ENCODE measurements at regions not wholly inside any gene's neighbourhood (a gene's known extent, or its start where the extent isn't known, plus 50 kb on each side); places are given as distances from the start of the nearest gene placed in this dataset.
A peak's percentile ranks its signal among the peaks of the same experiment; 100 is the strongest.

- TF ChIP-seq ZFX (IDR thresholded peaks at IDR 0.05) (no peak), CTCF (conservative IDR thresholded peaks at IDR 0.05) (peak; percentile 95)
- H3K27ac ChIP-seq, result peak overlapping the region; percentile 78
These were observed 324.2 kb downstream of the HLX start for GRCh38 chr1:221203224-221204054.

- H3K27ac ChIP-seq, result peak overlapping the region; percentile 89
- TF ChIP-seq CTCF (conservative IDR thresholded peaks at IDR 0.05) (no peak), ZFX (IDR thresholded peaks at IDR 0.05) (no peak)
These were observed 325.0 kb downstream of the HLX start for GRCh38 chr1:221204055-221204833.

- H3K27ac ChIP-seq, result peak overlapping the region; percentile 40
- TF ChIP-seq CTCF (conservative IDR thresholded peaks at IDR 0.05) (no peak), ZFX (IDR thresholded peaks at IDR 0.05) (no peak)
These were observed 326.8 kb downstream of the HLX start for GRCh38 chr1:221206076-221206475.

DNA sequence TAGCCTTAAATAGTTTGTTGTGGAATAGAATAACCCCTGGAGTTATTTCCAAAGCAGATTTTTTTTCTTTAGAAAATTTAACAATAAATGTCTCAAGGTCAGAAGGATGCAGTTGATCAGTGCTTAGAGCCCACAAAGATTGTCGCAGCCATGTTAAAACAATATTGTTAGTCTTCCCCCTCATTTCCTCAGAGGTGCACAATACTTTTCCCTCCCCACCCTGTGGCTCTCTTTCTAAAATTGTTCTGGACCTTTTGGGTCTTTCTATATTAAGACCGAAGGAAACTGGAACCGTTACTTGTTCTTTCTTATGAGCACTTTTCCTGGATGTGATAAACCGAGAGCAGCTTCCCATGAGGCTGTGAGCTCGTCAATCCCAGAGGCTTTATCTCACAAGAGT lies 333.7 kb downstream of the HLX start:
- no peak overlapping the region for H3K27ac ChIP-seq
- no peak for TF ChIP-seq CTCF (conservative IDR thresholded peaks at IDR 0.05)
- TF ChIP-seq ZFX (IDR thresholded peaks at IDR 0.05), result no peak

GRCh38 chr1:221217029-221217428 lies 337.8 kb downstream of the HLX start:
- TF ChIP-seq CTCF (conservative IDR thresholded peaks at IDR 0.05) (no peak), ZFX (IDR thresholded peaks at IDR 0.05) (no peak)
- H3K27ac ChIP-seq, result no peak overlapping the region

DNA sequence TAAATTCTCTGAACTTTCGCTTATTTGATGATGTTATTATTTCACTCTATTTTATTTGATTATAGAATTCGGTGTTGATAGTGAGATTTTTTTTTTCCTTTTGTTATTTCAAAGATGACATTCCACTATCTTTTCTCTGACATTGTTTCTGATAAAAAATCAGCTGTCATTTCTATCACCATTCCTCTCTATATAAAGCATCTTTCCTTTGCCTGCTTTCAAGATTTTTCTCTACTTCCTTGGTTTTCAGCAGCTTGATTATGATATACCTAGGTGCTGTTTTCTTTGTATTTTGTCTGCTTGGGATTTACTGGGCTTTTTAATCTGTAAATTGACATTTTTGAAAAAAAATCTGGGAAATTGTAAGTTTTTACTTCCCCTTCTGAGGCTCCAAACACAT lies 344.0 kb downstream of the HLX start:
- no peak overlapping the region for H3K27ac ChIP-seq
- TF ChIP-seq ZFX (IDR thresholded peaks at IDR 0.05) (no peak), CTCF (conservative IDR thresholded peaks at IDR 0.05) (no peak)

GRCh38 chr1:221227460-221227859 lies 348.2 kb downstream of the HLX start:
- peak overlapping the region; percentile 51 for H3K27ac ChIP-seq
- no peak for TF ChIP-seq CTCF (conservative IDR thresholded peaks at IDR 0.05)
- no peak for TF ChIP-seq ZFX (IDR thresholded peaks at IDR 0.05)
